Tibial artery (tissue), 4 donors: ENCODE measurements at regions not wholly inside any gene's neighbourhood (a gene's known extent, or its start where the extent isn't known, plus 50 kb on each side); places are given as distances from the start of the nearest gene placed in this dataset.

Experiments
- DNase-seq, 2 donors: peaks; one replicate each; pipeline ENCODE4 v3.0.0-alpha.2; 2019
- H3K27ac ChIP-seq, 2 donors: fragments of 200-600 bp; sonication (generic) in 1 of 2; 1 replicate in 1 of 2; 2 replicates in 1 of 2; pipeline ENCODE4 v1.5.1; 2018 to 2019; ENCODE audit warnings: mild to moderate bottlenecking in 1 of 2
- H3K27me3 ChIP-seq, 2 donors: fragments of 200-600 bp; sonication (generic) in 1 of 2; one replicate each; pipeline versions ENCODE4 v1.5.1 to v1.6.0; 2016 to 2019
- H3K36me3 ChIP-seq, 3 donors: fragments of 200-600 bp; sonication (generic) in 2 of 3; one replicate each; pipeline ENCODE4 v1.5.1; 2016 to 2019; ENCODE audit warnings: mild to moderate bottlenecking in 2 of 3
- H3K4me1 ChIP-seq, 4 donors: fragments of 200-600 bp; sonication (generic) in 2 of 4; 1 replicate in 3 of 4; 2 replicates in 1 of 4; pipeline ENCODE4 v1.5.1; 2016 to 2019
- H3K4me3 ChIP-seq, 2 donors: fragments of 200-600 bp; sonication (generic) in 1 of 2; 1 replicate in 1 of 2; 2 replicates in 1 of 2; pipeline ENCODE4 v1.5.1; 2018 to 2019; ENCODE audit warnings: mild to moderate bottlenecking in 2 of 2
- H3K9me3 ChIP-seq, 3 donors: fragments of 200-600 bp; sonication (generic) in 1 of 3; one replicate each; pipeline ENCODE4 v1.5.1; 2016 to 2019
- intact Hi-C: fragments of 100-400 bp; cut with DNase I; formaldehyde crosslinking; loops from one replicate; pipeline ENCODE4 v1.15.0; 2023; ENCODE audit warnings: low total_unique reads
- TF ChIP-seq, protein P1 (sequence below), 2 experiments: fragments of 200-600 bp in 1 of 2; fragments of 450-650 bp in 1 of 2; IDR thresholded peaks; one replicate each; pipeline ENCODE4 v1.5.1; 2017 to 2019; ENCODE audit warnings: antibody characterized with exemption in 2 of 2, mild to moderate bottlenecking in 1 of 2, moderate library complexity in 1 of 2

DNA sequence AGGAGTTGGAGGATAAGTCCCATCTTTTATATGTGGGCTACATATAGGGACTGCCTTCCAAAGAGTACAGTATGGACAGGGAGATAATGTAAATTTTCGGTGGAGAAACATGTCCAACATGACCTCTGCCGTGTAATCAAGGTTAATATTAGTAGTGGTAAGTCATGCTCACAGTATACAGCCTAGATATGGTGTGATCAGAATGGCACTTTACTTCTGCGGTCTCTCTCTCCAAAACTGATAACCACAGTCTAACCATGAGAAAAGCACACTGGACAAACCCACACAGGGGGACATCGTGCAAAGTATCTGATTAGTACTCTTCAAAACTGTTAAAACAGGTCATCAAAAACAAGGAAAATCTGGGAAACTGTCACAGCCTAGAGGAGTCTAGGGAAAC, 66.6 kb upstream of the PLCL2 start:
- Histone ChIP-seq H3K27ac (no peak overlapping the region), H3K4me1 (no peaks in the 10 kb centered on the region), H3K36me3 (no peaks in the 10 kb centered on the region), H3K4me3 (no peak overlapping the region), H3K9me3 (no peaks in the 10 kb centered on the region), H3K27me3 (no peaks in the 10 kb centered on the region)
- intact Hi-C loops: no loop called here
- DNase-seq: no peak
- TF ChIP-seq, protein P1, sequence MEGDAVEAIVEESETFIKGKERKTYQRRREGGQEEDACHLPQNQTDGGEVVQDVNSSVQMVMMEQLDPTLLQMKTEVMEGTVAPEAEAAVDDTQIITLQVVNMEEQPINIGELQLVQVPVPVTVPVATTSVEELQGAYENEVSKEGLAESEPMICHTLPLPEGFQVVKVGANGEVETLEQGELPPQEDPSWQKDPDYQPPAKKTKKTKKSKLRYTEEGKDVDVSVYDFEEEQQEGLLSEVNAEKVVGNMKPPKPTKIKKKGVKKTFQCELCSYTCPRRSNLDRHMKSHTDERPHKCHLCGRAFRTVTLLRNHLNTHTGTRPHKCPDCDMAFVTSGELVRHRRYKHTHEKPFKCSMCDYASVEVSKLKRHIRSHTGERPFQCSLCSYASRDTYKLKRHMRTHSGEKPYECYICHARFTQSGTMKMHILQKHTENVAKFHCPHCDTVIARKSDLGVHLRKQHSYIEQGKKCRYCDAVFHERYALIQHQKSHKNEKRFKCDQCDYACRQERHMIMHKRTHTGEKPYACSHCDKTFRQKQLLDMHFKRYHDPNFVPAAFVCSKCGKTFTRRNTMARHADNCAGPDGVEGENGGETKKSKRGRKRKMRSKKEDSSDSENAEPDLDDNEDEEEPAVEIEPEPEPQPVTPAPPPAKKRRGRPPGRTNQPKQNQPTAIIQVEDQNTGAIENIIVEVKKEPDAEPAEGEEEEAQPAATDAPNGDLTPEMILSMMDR (IDR thresholded peaks at IDR 0.05): no peak

DNA sequence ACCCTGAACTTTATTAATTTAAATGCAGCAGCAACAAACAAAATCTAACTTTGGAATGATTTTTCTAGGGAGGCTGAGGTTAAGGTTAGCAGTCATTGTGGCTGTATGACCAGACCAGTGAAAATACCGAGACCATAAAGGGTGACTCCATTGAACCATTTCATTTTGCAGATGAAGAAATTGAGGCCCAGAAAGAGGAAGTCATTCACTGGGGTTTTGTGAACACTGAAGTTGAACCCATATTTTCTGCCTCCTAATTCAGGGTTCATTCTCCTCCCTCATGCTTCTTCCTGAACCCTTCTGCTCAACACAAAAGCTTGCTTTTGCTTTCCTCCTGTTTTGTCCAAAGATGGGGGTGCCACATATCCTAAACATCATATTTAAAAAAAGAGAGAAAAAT, 65.8 kb upstream of the PLCL2 start:
- TF ChIP-seq, protein P1 (IDR thresholded peaks at IDR 0.05): no peak
- H3K27ac ChIP-seq: no peak overlapping the region
- H3K4me1 ChIP-seq: no peaks in the 10 kb centered on the region
- intact Hi-C loops: no loop called here
- H3K4me3 ChIP-seq: no peak overlapping the region
- H3K27me3 ChIP-seq: no peaks in the 10 kb centered on the region
- no peaks in the 10 kb centered on the region for H3K9me3 ChIP-seq
- H3K36me3 ChIP-seq: no peaks in the 10 kb centered on the region
- no peak for DNase-seq

DNA sequence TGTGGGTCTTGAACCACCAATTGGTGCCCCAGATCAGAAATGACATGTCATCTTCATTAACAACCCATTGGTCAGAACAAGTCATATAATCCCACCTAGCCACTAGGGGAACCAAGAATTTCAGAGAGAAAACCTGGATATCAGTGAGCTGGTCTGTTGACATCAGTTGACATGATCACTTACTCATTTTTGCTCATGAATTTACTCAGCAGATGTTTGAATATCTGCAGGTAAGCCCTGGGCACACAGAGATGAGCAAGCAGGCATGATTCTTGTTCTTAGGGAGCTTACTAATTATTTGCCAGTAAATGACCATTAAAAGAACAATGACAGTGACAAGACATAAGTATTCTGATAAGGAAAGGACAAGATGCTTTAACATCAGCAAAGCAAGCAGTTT, 64.3 kb upstream of the PLCL2 start:
- Histone ChIP-seq H3K4me3 (no peak overlapping the region), H3K36me3 (no peaks in the 10 kb centered on the region), H3K27ac (no peak overlapping the region), H3K4me1 (peaks cover 0 to 5% (median 1%) of the 10 kb centered on the region in 4 donors), H3K9me3 (no peaks in the 10 kb centered on the region), H3K27me3 (no peaks in the 10 kb centered on the region)
- TF ChIP-seq, protein P1 (IDR thresholded peaks at IDR 0.05): no peak
- DNase-seq: no peak
- intact Hi-C loops: no loop called here

DNA sequence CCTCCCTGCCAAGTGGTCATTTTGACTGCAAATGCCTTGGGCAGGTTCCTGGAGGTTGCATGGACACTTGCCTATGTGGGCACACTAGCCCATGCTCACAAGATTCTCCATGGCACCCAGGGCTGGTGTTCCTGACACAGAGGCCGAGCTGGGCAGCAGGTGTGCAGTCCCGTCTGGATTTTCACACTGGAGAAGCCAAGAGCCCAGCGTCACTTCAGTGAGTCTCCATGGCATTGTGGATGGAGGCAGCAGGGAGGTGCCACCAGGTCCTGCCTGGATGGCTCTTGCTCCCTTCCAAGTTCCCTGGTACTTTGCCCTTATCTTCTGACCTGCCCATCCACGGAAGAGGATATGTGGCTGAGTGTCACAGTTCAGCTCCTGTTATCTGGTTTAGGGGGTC, 63.7 kb upstream of the PLCL2 start:
- DNase-seq: no peak
- Histone ChIP-seq H3K4me1 (peaks cover 0 to 10% (median 4%) of the 10 kb centered on the region in 4 donors), H3K27ac (no peak overlapping the region), H3K36me3 (no peaks in the 10 kb centered on the region), H3K4me3 (no peak overlapping the region), H3K27me3 (no peaks in the 10 kb centered on the region), H3K9me3 (no peaks in the 10 kb centered on the region)
- TF ChIP-seq, protein P1 (IDR thresholded peaks at IDR 0.05): no peak
- intact Hi-C loops: no loop called here

DNA sequence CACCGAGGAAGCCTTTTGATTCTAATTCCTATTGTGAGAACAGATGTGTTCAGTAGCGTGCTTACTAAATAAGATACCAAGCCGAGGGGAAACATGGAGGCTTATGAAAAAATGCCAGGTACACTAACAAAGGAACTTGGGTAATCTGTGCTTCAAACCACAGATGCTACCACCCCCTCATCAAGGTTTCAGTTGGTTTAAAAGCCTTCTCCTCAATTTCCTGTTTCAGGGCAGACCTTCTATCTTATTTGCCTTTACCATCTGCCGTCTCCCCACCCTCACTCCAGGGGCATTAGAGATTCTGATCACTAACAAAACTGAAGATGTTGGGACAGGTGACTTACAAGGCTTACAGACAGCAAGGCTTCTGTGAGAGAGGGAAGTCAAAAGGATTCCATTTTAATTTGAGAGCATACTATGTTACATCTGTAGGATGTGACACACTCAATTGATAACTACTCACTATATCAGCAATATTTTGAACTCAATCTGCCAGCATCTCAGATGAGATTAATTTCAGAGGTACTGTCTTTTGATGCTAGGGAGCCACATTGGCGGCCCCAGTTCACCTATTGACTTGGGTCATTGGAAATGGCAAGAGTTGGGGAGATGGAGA, 60.6 kb upstream of the PLCL2 start:
- Histone ChIP-seq H3K36me3 (no peaks in the 10 kb centered on the region), H3K27me3 (no peaks in the 10 kb centered on the region), H3K4me1 (peaks cover 0 to 14% (median 6%) of the 10 kb centered on the region in 4 donors), H3K9me3 (no peaks in the 10 kb centered on the region), H3K4me3 (no peak overlapping the region), H3K27ac (no peak overlapping the region)
- intact Hi-C loops: no loop called here
- TF ChIP-seq, protein P1 (IDR thresholded peaks at IDR 0.05): no peak
- no peak for DNase-seq
